Effector memory CD4-positive, alpha-beta T cell (primary cell): ENCODE measurements at regions not wholly inside any gene's neighbourhood (a gene's known extent, or its start where the extent isn't known, plus 50 kb on each side); places are given as distances from the start of the nearest gene placed in this dataset.

Experiments
- DNase-seq, 3 donors: peaks; one replicate each; pipeline ENCODE4 v3.0.0-alpha.2; 2020
- H3K27ac ChIP-seq: 2 replicates; pipeline ENCODE4 v1.7.0; 2013; ENCODE audit warnings: mild to moderate bottlenecking, low read length, moderate library complexity; ENCODE audit not compliant: insufficient read depth, poor library complexity, severe bottlenecking
- H3K27me3 ChIP-seq: replicated peaks from 2 replicates; pipeline ENCODE4 v1.7.0; 2013; ENCODE audit warnings: mild to moderate bottlenecking, low read length; ENCODE audit not compliant: insufficient read depth, control insufficient read depth, poor library complexity, severe bottlenecking
- H3K36me3 ChIP-seq: 2 replicates; pipeline ENCODE4 v1.7.0; 2013; ENCODE audit warnings: mild to moderate bottlenecking, low read length, moderate library complexity; ENCODE audit not compliant: control insufficient read depth, insufficient read depth
- H3K4me1 ChIP-seq: 2 replicates; pipeline ENCODE4 v1.7.0; 2013; ENCODE audit warnings: low read length, mild to moderate bottlenecking; ENCODE audit not compliant: control insufficient read depth, insufficient read depth, poor library complexity, severe bottlenecking
- H3K4me3 ChIP-seq: 2 replicates; pipeline ENCODE4 v1.7.0; 2013; ENCODE audit warnings: low read length, low read depth, mild to moderate bottlenecking; ENCODE audit not compliant: insufficient read depth, poor library complexity, severe bottlenecking
- H3K9me3 ChIP-seq: 2 replicates; pipeline ENCODE4 v1.7.0; 2013; ENCODE audit warnings: mild to moderate bottlenecking, low read length, moderate library complexity; ENCODE audit not compliant: control insufficient read depth

DNA sequence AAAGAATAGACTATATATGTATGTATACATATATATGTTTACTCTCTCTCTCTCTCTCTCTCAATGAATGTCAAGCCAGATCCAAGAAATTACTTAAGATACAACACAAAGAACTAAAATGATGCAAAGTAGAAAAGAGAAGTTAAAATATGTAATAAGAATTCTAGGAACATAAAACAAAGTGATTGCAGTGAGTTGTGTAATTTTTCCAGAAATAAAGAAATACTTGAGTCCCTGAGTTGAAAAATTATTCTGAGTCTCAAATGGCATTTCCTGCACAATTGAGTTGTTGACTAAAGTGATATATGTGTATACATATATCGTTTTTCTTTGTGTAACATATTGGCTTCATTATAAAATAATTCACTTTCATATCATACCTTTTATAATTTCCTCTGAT lies 262.4 kb downstream of the INSIG2 start:
- Histone ChIP-seq H3K4me1 (no peaks in the 10 kb centered on the region), H3K9me3 (no peaks in the 10 kb centered on the region), H3K4me3 (no peak overlapping the region), H3K27ac (no peak overlapping the region), H3K27me3 (no peaks in the 10 kb centered on the region), H3K36me3 (no peaks in the 10 kb centered on the region)
- DNase-seq: no peak

- no peaks in the 10 kb centered on the region for H3K27me3 ChIP-seq
- DNase-seq: no peak
- H3K4me1 ChIP-seq: no peaks in the 10 kb centered on the region
- H3K36me3 ChIP-seq: no peaks in the 10 kb centered on the region
- no peak overlapping the region for H3K27ac ChIP-seq
- no peaks in the 10 kb centered on the region for H3K9me3 ChIP-seq
- H3K4me3 ChIP-seq: no peak overlapping the region
Measured at GRCh38 chr2:118349365-118349764, 261.1 kb downstream of the INSIG2 start.

DNA sequence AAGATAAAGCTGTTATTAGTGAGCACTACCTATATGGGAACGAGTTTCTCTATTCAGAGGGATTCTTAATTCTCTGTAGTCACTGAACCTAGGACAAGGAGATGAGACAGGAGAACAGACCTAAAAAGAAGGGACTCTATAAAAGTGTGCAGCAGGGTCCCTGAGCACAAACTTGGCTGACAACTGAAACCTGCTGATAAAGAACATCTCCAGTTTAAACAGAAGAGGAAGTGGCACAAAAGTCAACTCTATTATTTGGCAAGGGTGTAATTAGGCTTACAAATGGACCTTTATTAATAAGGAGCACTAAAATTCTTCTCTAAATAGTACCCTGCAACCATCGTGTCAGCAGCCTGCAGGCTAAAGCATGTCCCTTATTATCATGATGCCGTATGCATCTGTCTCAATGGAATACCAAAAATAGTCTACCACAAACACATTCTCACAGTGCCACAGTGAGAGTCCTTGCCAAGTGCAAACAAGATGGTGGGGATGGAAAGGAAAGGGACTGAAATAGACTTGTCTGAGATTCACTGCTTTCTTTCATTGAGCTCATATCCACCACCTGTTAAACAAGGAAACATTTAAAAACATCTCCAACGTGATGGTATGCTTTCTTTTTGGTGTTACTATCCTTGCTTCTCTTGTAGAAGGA lies 260.2 kb downstream of the INSIG2 start:
- no peaks in the 10 kb centered on the region for H3K4me1 ChIP-seq
- DNase-seq: no peak
- H3K27ac ChIP-seq: no peak overlapping the region
- H3K4me3 ChIP-seq: no peak overlapping the region
- no peaks in the 10 kb centered on the region for H3K9me3 ChIP-seq
- H3K27me3 ChIP-seq: no peaks in the 10 kb centered on the region
- H3K36me3 ChIP-seq: no peaks in the 10 kb centered on the region

DNA sequence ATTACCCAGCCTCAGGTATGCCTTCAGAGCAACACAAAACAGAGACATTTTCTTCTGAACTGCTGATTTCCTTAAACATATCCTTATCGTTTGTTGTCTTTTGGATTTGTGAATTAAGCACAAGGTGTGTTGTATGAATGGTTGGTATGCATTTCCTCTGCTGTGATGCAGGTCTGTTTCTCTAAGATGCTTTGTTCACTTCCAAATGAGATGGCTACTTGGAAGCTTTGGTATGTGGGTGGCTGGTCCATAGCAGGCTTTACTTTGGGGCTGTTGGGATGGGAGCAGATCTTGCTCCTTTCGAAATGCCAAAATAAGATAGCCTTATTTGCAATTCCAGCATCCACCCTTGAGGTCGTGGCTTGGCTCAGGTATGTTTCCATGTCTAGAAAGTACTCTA lies 257.2 kb downstream of the INSIG2 start:
- Histone ChIP-seq H3K4me3 (no peak overlapping the region), H3K27ac (no peak overlapping the region), H3K27me3 (no peaks in the 10 kb centered on the region), H3K4me1 (no peaks in the 10 kb centered on the region), H3K9me3 (no peaks in the 10 kb centered on the region), H3K36me3 (no peaks in the 10 kb centered on the region)
- no peak for DNase-seq

GRCh38 chr2:118340103-118340502 lies 251.8 kb downstream of the INSIG2 start:
- Histone ChIP-seq H3K4me3 (no peak overlapping the region), H3K36me3 (no peaks in the 10 kb centered on the region), H3K9me3 (no peaks in the 10 kb centered on the region), H3K4me1 (no peaks in the 10 kb centered on the region), H3K27me3 (no peaks in the 10 kb centered on the region), H3K27ac (no peak overlapping the region)
- DNase-seq: no peak

DNA sequence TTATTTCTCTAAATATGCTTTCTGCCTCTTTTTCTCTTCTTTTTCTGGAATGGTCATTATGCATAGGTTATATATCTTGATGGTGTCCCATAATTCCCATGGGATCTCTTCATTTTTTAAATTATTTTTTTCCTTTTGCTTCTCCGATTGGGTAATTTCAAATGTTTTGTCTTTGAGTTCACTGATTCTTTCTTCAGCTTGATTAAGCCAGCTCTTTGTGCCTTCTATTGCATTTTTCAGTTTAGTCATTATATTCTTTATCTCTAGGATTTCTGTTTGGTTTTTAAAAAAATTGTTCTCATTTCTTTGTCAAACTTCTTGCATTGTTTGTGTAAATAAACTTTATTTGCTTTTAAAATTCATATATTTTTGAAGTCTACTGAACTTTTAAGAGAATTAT lies 251.1 kb downstream of the INSIG2 start:
- H3K4me3 ChIP-seq: no peak overlapping the region
- H3K27ac ChIP-seq: no peak overlapping the region
- H3K27me3 ChIP-seq: no peaks in the 10 kb centered on the region
- H3K36me3 ChIP-seq: no peaks in the 10 kb centered on the region
- no peaks in the 10 kb centered on the region for H3K9me3 ChIP-seq
- H3K4me1 ChIP-seq: no peaks in the 10 kb centered on the region
- DNase-seq: no peak

GRCh38 chr2:118333664-118334063 lies 245.4 kb downstream of the INSIG2 start:
- no peaks in the 10 kb centered on the region for H3K4me1 ChIP-seq

GRCh38 chr2:118325321-118325955 lies 237.2 kb downstream of the INSIG2 start:
- Histone ChIP-seq H3K27ac (no peak overlapping the region), H3K27me3 (no peaks in the 10 kb centered on the region), H3K9me3 (no peaks in the 10 kb centered on the region), H3K36me3 (no peaks in the 10 kb centered on the region), H3K4me3 (no peak overlapping the region), H3K4me1 (no peaks in the 10 kb centered on the region)
- no peak for DNase-seq

More at GRCh38 chr2:118333664-118334063, 245.4 kb downstream of the INSIG2 start:
- no peak for DNase-seq
- Histone ChIP-seq H3K36me3 (no peaks in the 10 kb centered on the region), H3K27ac (no peak overlapping the region), H3K4me3 (no peak overlapping the region), H3K27me3 (peaks cover 5% of the 10 kb centered on the region), H3K9me3 (no peaks in the 10 kb centered on the region)

DNA sequence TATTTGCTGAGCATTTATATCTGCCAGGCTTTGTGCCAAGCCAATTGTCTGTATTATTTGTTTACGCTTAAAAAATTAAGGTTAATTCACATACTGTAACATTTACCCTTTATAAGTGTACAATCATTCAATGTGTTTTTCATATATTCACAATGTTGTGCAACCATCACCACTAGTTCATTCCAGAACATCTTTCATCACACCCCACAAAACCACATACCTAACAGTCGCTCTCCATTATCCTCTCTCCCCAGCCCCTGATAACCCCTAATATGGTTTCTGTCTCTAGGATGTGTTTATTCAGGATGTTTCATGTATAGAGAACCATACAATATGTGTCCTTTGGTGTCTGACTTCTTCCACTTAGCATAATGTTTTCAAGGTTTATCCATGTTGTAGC lies 234.1 kb downstream of the INSIG2 start:
- Histone ChIP-seq H3K36me3 (no peaks in the 10 kb centered on the region), H3K4me3 (no peak overlapping the region), H3K27me3 (no peaks in the 10 kb centered on the region), H3K9me3 (no peaks in the 10 kb centered on the region), H3K4me1 (no peaks in the 10 kb centered on the region), H3K27ac (no peak overlapping the region)
- DNase-seq: no peak

- H3K4me3 ChIP-seq: no peak overlapping the region
- no peak overlapping the region for H3K27ac ChIP-seq
- no peaks in the 10 kb centered on the region for H3K27me3 ChIP-seq
- H3K9me3 ChIP-seq: no peaks in the 10 kb centered on the region
- no peaks in the 10 kb centered on the region for H3K36me3 ChIP-seq
- no peaks in the 10 kb centered on the region for H3K4me1 ChIP-seq
- DNase-seq: no peak
Measured at GRCh38 chr2:118321432-118322105, 233.3 kb downstream of the INSIG2 start.
